ENCODE measurements at regions not wholly inside any gene's neighbourhood (a gene's known extent, or its start where the extent isn't known, plus 50 kb on each side); places are given as distances from the start of the nearest gene placed in this dataset.

DNA sequence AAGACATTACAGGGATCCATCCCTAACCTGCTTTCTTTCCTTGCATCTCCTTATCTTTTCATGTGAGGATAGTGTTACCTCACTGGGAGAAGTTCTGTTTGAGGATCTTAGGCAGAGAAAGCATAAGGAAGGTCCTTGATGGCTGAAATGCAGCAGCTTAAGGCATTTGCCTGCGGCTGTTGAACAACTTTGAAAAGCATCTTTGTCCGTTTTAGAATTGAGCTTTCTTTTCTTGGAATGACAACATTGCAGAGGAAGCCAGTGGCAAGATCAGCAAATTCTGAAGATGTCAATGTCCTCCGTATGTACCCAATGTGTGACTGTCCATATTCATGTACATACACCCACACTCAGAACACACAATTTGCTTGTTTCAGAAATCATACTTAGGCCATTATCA is 436.2 kb downstream of the GABRG2 start:
- Histone ChIP-seq H3K4me2 (ENCODE audit: low read length) (no peak overlapping the region), H2AK5ac (ENCODE audit: low read length) (no peak overlapping the region), H4K8ac (ENCODE audit: low read depth, low read length) (no peak overlapping the region), H3K9ac (ENCODE audit: low read length) (no peak overlapping the region), H3K4ac (ENCODE audit: low read depth, low read length) (no peak overlapping the region), H3K4me3 (ENCODE audit: low read depth, low read length) (no peak overlapping the region), H2BK5ac (ENCODE audit: low read depth, low read length, poor library complexity) (no peak overlapping the region), H3K18ac (ENCODE audit: low read length) (no peak overlapping the region), H3K14ac (ENCODE audit: low read length) (no peak overlapping the region), H3K9me3 (ENCODE audit: insufficient read depth, low read depth, low read length) (no peaks in the 10 kb centered on the region), H3K4me1 (ENCODE audit: control insufficient read depth in 1 of 2, insufficient read depth in 2 of 2, low read length in 2 of 2) (no peaks in the 10 kb centered on the region), H4K12ac (ENCODE audit: low read depth, low read length) (no peak overlapping the region), H2BK120ac (ENCODE audit: insufficient read depth, low read length, poor library complexity) (no peak overlapping the region), H2BK12ac (ENCODE audit: low read length) (no peak overlapping the region), H2AFZ (ENCODE audit: insufficient read depth, low read length, poor library complexity) (no peak overlapping the region), H3K79me1 (ENCODE audit: low read length) (no peaks in the 10 kb centered on the region), H3K27me3 (ENCODE audit: insufficient read depth, low read length) (no peaks in the 10 kb centered on the region), H4K91ac (ENCODE audit: low read depth, low read length) (no peak overlapping the region), H3K79me2 (ENCODE audit: control insufficient read depth, insufficient read depth, low read length, poor library complexity) (no peaks in the 10 kb centered on the region), H3K23ac (ENCODE audit: low read length) (no peak overlapping the region), H3K27ac (ENCODE audit: low read depth, low read length) (no peak overlapping the region), H3K36me3 (ENCODE audit: control insufficient read depth in 1 of 2, insufficient read depth in 2 of 2, low read length in 2 of 2) (no peaks in the 10 kb centered on the region)
- WGBS (ENCODE audit: extremely low coverage, insufficient coverage, insufficient read length): no CpG with 5 or more reads among the region's 3 CpGs
- no peak for DNase-seq

- Histone ChIP-seq H2AK5ac (ENCODE audit: low read length) (no peak overlapping the region), H3K9me3 (ENCODE audit: insufficient read depth, low read depth, low read length) (no peaks in the 10 kb centered on the region), H3K4ac (ENCODE audit: low read depth, low read length) (no peak overlapping the region), H4K91ac (ENCODE audit: low read depth, low read length) (no peak overlapping the region), H3K23ac (ENCODE audit: low read length) (no peak overlapping the region), H4K8ac (ENCODE audit: low read depth, low read length) (no peak overlapping the region), H3K27ac (ENCODE audit: low read depth, low read length) (no peak overlapping the region), H3K36me3 (ENCODE audit: control insufficient read depth in 1 of 2, insufficient read depth in 2 of 2, low read length in 2 of 2) (no peaks in the 10 kb centered on the region), H3K14ac (ENCODE audit: low read length) (no peak overlapping the region), H3K18ac (ENCODE audit: low read length) (no peak overlapping the region), H3K4me3 (ENCODE audit: low read depth, low read length) (no peak overlapping the region), H2BK120ac (ENCODE audit: insufficient read depth, low read length, poor library complexity) (no peak overlapping the region), H3K9ac (ENCODE audit: low read length) (no peak overlapping the region), H3K4me1 (ENCODE audit: control insufficient read depth in 1 of 2, insufficient read depth in 2 of 2, low read length in 2 of 2) (no peaks in the 10 kb centered on the region), H3K79me1 (ENCODE audit: low read length) (no peaks in the 10 kb centered on the region), H4K12ac (ENCODE audit: low read depth, low read length) (no peak overlapping the region), H3K27me3 (ENCODE audit: insufficient read depth, low read length) (no peaks in the 10 kb centered on the region), H3K79me2 (ENCODE audit: control insufficient read depth, insufficient read depth, low read length, poor library complexity) (no peaks in the 10 kb centered on the region), H2AFZ (ENCODE audit: insufficient read depth, low read length, poor library complexity) (no peak overlapping the region), H2BK5ac (ENCODE audit: low read depth, low read length, poor library complexity) (no peak overlapping the region), H2BK12ac (ENCODE audit: low read length) (no peak overlapping the region), H3K4me2 (ENCODE audit: low read length) (no peak overlapping the region)
- DNase-seq: no peak
- 90% methylated on average over 2 of the region's 3 CpGs for WGBS (ENCODE audit: extremely low coverage, insufficient coverage, insufficient read length)
Observed at GRCh38 chr5:162512935-162513565, 445.5 kb downstream of the GABRG2 start.

DNA sequence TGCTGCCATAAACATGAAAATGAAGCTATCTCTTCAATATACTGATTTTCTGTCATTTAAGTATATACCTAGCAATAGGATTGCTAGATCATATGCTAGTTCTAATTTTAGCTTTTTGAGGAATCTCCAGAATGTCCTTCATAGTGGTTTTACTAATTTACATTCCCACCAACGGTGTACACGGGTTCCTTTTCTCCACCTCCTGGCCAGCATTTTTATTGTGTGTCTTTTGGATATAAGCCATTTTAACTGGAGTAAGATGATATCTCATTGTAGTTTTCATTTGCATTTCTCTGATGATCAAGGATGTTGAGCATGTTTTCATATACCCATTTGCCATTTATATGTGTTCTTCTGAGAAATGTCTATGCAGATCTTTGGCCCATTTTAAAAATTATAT is 446.5 kb downstream of the GABRG2 start:
- Histone ChIP-seq H3K79me2 (ENCODE audit: control insufficient read depth, insufficient read depth, low read length, poor library complexity) (no peaks in the 10 kb centered on the region), H3K4me2 (ENCODE audit: low read length) (no peak overlapping the region), H3K4ac (ENCODE audit: low read depth, low read length) (no peak overlapping the region), H3K18ac (ENCODE audit: low read length) (no peak overlapping the region), H3K4me1 (ENCODE audit: control insufficient read depth in 1 of 2, insufficient read depth in 2 of 2, low read length in 2 of 2) (no peaks in the 10 kb centered on the region), H4K12ac (ENCODE audit: low read depth, low read length) (no peak overlapping the region), H3K27me3 (ENCODE audit: insufficient read depth, low read length) (no peaks in the 10 kb centered on the region), H3K23ac (ENCODE audit: low read length) (no peak overlapping the region), H3K14ac (ENCODE audit: low read length) (no peak overlapping the region), H3K9ac (ENCODE audit: low read length) (no peak overlapping the region), H2AK5ac (ENCODE audit: low read length) (no peak overlapping the region), H4K91ac (ENCODE audit: low read depth, low read length) (no peak overlapping the region), H4K8ac (ENCODE audit: low read depth, low read length) (no peak overlapping the region), H2AFZ (ENCODE audit: insufficient read depth, low read length, poor library complexity) (no peak overlapping the region), H3K9me3 (ENCODE audit: insufficient read depth, low read depth, low read length) (no peaks in the 10 kb centered on the region), H3K27ac (ENCODE audit: low read depth, low read length) (no peak overlapping the region), H3K36me3 (ENCODE audit: control insufficient read depth in 1 of 2, insufficient read depth in 2 of 2, low read length in 2 of 2) (no peaks in the 10 kb centered on the region), H2BK5ac (ENCODE audit: low read depth, low read length, poor library complexity) (no peak overlapping the region), H3K79me1 (ENCODE audit: low read length) (no peaks in the 10 kb centered on the region), H2BK12ac (ENCODE audit: low read length) (no peak overlapping the region), H2BK120ac (ENCODE audit: insufficient read depth, low read length, poor library complexity) (no peak overlapping the region), H3K4me3 (ENCODE audit: low read depth, low read length) (no peak overlapping the region)
- DNase-seq: no peak
- no CpG with 5 or more reads among the region's 2 CpGs for WGBS (ENCODE audit: extremely low coverage, insufficient coverage, insufficient read length)

GRCh38 chr5:162520878-162521277 is 453.3 kb downstream of the GABRG2 start:
- Histone ChIP-seq H3K27me3 (ENCODE audit: insufficient read depth, low read length) (no peaks in the 10 kb centered on the region), H3K9ac (ENCODE audit: low read length) (no peak overlapping the region), H3K79me1 (ENCODE audit: low read length) (no peaks in the 10 kb centered on the region), H2BK5ac (ENCODE audit: low read depth, low read length, poor library complexity) (no peak overlapping the region), H3K23ac (ENCODE audit: low read length) (no peak overlapping the region), H3K4me3 (ENCODE audit: low read depth, low read length) (no peak overlapping the region), H3K4ac (ENCODE audit: low read depth, low read length) (no peak overlapping the region), H3K14ac (ENCODE audit: low read length) (no peak overlapping the region), H3K4me1 (ENCODE audit: control insufficient read depth in 1 of 2, insufficient read depth in 2 of 2, low read length in 2 of 2) (no peaks in the 10 kb centered on the region), H3K4me2 (ENCODE audit: low read length) (no peak overlapping the region), H3K27ac (ENCODE audit: low read depth, low read length) (no peak overlapping the region), H2BK12ac (ENCODE audit: low read length) (no peak overlapping the region), H2BK120ac (ENCODE audit: insufficient read depth, low read length, poor library complexity) (no peak overlapping the region), H3K36me3 (ENCODE audit: control insufficient read depth in 1 of 2, insufficient read depth in 2 of 2, low read length in 2 of 2) (no peaks in the 10 kb centered on the region), H2AK5ac (ENCODE audit: low read length) (no peak overlapping the region), H2AFZ (ENCODE audit: insufficient read depth, low read length, poor library complexity) (no peak overlapping the region), H3K18ac (ENCODE audit: low read length) (no peak overlapping the region), H4K91ac (ENCODE audit: low read depth, low read length) (no peak overlapping the region), H4K12ac (ENCODE audit: low read depth, low read length) (no peak overlapping the region), H3K9me3 (ENCODE audit: insufficient read depth, low read depth, low read length) (peaks cover 3% of the 10 kb centered on the region), H3K79me2 (ENCODE audit: control insufficient read depth, insufficient read depth, low read length, poor library complexity) (no peaks in the 10 kb centered on the region), H4K8ac (ENCODE audit: low read depth, low read length) (no peak overlapping the region)
- no peak for DNase-seq
- WGBS (ENCODE audit: extremely low coverage, insufficient coverage, insufficient read length): no CpG with 5 or more reads among the region's 1 CpG
